Mesothelial cell of epicardium (in vitro differentiated cells): ENCODE measurements at regions not wholly inside any gene's neighbourhood (a gene's known extent, or its start where the extent isn't known, plus 50 kb on each side); places are given as distances from the start of the nearest gene placed in this dataset.

Experiments used
- DNase-seq, 2 experiments: peaks; one replicate each; pipeline ENCODE4 v3.0.0; 2021; ENCODE audit warnings: low spot score in 2 of 2; ENCODE audit not compliant: unreplicated experiment in 2 of 2
- H3K27ac Mint-ChIP-seq: 2 replicates; pipeline ENCODE4 v1.8.0; 2021; ENCODE audit warnings: mixed read lengths
- H3K27me3 Mint-ChIP-seq: 2 replicates; pipeline ENCODE4 v1.8.0; 2021; ENCODE audit warnings: low read depth, mixed read lengths
- H3K36me3 Mint-ChIP-seq: 2 replicates; pipeline ENCODE4 v1.8.0; 2021; ENCODE audit warnings: mixed read lengths
- H3K4me1 Mint-ChIP-seq: 2 replicates; pipeline ENCODE4 v1.8.0; 2021; ENCODE audit warnings: mixed read lengths
- H3K4me3 Mint-ChIP-seq: 2 replicates; pipeline ENCODE4 v1.8.0; 2021; ENCODE audit warnings: mild to moderate bottlenecking, moderate library complexity, mixed read lengths
- H3K9me3 Mint-ChIP-seq: 2 replicates; pipeline ENCODE4 v1.8.0; 2021; ENCODE audit warnings: mixed read lengths
- TF ChIP-seq, protein P1 (sequence below): fragments of 200-600 bp; sonication (generic); IDR thresholded peaks from one replicate; pipeline ENCODE4 v1.5.0; 2021; ENCODE audit warnings: antibody characterized with exemption; ENCODE audit not compliant: unreplicated experiment

DNA sequence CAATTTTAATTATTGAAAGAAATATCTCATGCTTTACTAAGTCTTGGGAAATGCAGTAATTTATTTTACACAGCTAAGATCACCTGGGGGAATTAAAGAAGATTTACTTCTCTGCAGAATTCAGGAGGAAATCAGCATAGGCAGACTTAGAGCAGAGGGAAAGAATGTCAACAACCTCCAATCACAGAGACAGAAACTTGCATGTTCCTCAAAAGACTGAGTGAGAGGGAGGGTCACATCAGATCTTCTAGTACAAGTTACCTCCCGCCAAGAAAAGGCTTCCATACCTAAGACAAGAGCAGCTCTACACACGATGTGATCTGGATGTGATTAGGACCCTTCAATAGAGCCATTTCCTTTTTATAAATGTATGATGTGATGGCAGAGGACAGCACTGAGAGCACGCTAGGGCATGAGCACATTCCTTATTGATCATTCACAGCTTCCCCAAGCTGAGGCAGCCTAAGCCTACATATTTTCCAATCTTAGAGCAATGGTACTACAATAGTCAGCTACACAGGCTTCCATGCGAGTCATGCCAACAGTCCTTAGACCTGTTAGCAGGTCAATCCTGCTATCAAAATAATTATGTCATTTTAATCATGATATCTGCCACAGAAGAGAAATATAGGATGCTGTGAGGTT lies 403.3 kb downstream of the ETNK1 start:
- Mint-ChIP-seq H3K4me1 (peaks cover 6% of the 10 kb centered on the region), H3K9me3 (no peaks in the 10 kb centered on the region)
- TF ChIP-seq, protein P1, sequence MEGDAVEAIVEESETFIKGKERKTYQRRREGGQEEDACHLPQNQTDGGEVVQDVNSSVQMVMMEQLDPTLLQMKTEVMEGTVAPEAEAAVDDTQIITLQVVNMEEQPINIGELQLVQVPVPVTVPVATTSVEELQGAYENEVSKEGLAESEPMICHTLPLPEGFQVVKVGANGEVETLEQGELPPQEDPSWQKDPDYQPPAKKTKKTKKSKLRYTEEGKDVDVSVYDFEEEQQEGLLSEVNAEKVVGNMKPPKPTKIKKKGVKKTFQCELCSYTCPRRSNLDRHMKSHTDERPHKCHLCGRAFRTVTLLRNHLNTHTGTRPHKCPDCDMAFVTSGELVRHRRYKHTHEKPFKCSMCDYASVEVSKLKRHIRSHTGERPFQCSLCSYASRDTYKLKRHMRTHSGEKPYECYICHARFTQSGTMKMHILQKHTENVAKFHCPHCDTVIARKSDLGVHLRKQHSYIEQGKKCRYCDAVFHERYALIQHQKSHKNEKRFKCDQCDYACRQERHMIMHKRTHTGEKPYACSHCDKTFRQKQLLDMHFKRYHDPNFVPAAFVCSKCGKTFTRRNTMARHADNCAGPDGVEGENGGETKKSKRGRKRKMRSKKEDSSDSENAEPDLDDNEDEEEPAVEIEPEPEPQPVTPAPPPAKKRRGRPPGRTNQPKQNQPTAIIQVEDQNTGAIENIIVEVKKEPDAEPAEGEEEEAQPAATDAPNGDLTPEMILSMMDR = no peak

DNA sequence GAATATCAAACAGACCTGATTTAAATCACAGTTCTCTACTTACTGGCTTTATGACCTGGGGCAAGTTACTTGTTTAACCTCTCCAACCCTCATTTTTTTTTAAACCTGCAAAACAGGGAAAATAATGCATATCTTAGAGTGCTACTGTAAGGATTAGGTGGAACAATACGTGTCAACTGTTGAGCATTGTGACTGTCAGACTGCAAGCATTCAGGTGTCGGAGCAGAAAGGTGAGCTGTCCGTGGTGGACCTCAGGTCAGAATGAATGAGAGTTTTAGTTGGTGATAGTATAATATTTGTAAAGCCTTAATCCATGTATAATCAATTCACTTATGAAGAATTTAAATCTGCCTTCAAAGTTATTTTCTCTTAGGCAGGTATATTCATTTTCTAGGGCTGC lies 404.2 kb downstream of the ETNK1 start:
- no peak for DNase-seq
- Mint-ChIP-seq H3K9me3 (no peaks in the 10 kb centered on the region), H3K27ac (no peak overlapping the region), H3K27me3 (peaks cover 12% of the 10 kb centered on the region), H3K36me3 (no peaks in the 10 kb centered on the region), H3K4me1 (peaks cover 6% of the 10 kb centered on the region), H3K4me3 (no peak overlapping the region)
- TF ChIP-seq, protein P1 = no peak

More for the DNA sequence above, 403.3 kb downstream of the ETNK1 start:
- DNase-seq = no peak
- peaks cover 10% of the 10 kb centered on the region for H3K27me3 Mint-ChIP-seq
- H3K27ac Mint-ChIP-seq = no peak overlapping the region
- H3K4me3 Mint-ChIP-seq = no peak overlapping the region
- H3K36me3 Mint-ChIP-seq = no peaks in the 10 kb centered on the region

DNA sequence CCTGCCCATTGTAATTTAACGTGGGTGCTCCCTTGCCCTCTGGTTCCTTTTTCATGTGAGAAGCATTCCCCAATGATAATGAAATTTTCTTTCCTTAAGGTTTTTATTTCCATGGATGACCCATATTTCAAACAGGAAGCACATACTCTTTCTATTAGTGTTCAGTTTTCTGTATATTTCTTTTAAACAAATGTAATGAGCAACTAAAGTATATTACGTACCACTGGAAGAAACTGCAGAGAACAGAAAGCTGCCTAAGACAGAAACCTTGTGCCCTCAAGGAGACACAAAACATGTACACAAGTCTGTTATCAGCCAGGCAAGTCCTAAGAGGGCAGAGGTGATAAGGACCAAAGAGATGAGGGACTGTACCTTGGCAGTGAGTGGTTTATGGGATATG lies 414.9 kb downstream of the ETNK1 start:
- no peaks in the 10 kb centered on the region for H3K36me3 Mint-ChIP-seq
- no peaks in the 10 kb centered on the region for H3K4me1 Mint-ChIP-seq
- peaks cover 5% of the 10 kb centered on the region for H3K27me3 Mint-ChIP-seq
- TF ChIP-seq, protein P1 = no peak
- H3K4me3 Mint-ChIP-seq = no peak overlapping the region
- H3K9me3 Mint-ChIP-seq = no peaks in the 10 kb centered on the region
- no peak overlapping the region for H3K27ac Mint-ChIP-seq
- DNase-seq = no peak

DNA sequence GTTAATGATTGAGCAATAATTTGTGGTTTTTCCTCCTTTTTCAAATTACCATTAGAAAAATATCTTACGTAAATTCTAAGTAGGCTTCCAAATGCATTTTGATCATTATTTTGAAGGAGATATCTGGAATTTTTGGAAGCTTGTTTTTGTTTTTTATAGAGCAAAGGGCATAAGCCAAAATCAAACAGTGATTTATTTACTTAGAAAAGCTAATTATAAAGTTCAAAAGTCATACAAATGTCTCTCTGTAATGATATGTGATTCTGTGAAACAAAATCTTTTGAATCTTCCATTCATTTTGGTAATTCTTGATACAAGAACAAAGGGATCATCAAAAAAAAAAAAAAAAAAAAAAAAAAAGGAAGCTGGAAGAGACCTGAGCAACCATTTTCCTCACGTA lies 416.8 kb downstream of the ETNK1 start:
- Mint-ChIP-seq H3K36me3 (no peaks in the 10 kb centered on the region), H3K9me3 (no peaks in the 10 kb centered on the region), H3K4me3 (no peak overlapping the region), H3K4me1 (no peaks in the 10 kb centered on the region), H3K27ac (no peak overlapping the region), H3K27me3 (peaks cover 3% of the 10 kb centered on the region)
- TF ChIP-seq, protein P1 = no peak
- DNase-seq = no peak

DNA sequence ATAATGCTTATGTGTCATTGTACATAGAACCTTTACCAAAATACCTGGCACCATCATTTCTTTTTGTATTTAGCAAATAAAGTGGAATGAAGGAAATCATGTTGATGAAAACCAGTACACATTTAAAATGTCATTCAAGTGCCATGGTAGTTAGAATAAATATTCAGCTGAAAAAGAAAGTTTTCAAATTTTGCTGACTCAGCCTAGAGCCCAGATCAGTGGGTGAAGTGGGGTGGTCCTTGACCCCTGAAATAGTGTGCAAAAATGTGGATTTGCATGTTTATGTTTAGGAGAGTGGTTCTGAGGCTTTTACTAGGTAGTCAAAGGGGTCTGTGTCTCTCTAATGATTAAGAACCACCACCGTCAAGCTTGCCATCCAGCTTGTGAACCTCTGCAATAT lies 418.7 kb downstream of the ETNK1 start:
- no peaks in the 10 kb centered on the region for H3K9me3 Mint-ChIP-seq
- TF ChIP-seq, protein P1 = no peak
- no peaks in the 10 kb centered on the region for H3K4me1 Mint-ChIP-seq
- DNase-seq = no peak
- H3K36me3 Mint-ChIP-seq = no peaks in the 10 kb centered on the region
- H3K27me3 Mint-ChIP-seq = peaks cover 3% of the 10 kb centered on the region
- H3K27ac Mint-ChIP-seq = no peak overlapping the region
- no peak overlapping the region for H3K4me3 Mint-ChIP-seq

DNA sequence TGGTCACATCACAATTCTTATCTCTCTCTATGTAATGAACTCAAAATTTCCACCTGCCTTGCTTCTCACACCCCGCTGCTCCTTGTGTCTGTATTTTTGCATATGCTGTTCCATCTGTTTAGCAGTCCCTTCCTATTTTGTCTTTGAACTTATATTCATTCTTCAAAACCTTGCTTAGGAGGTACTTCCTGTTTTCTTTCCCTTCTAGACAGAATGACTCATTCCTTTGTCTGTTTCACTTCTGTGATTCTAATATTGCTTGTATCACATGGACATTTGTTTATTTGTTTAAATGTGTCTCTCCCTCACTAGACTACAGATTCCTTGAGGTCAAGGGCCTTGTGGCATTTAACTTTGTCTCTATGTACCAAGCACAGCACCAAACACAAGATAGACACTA lies 424.2 kb downstream of the ETNK1 start:
- no peaks in the 10 kb centered on the region for H3K27me3 Mint-ChIP-seq
- no peak overlapping the region for H3K27ac Mint-ChIP-seq
- H3K9me3 Mint-ChIP-seq = peaks cover 8% of the 10 kb centered on the region
- DNase-seq = no peak
- no peak overlapping the region for H3K4me3 Mint-ChIP-seq
- H3K4me1 Mint-ChIP-seq = no peaks in the 10 kb centered on the region
- H3K36me3 Mint-ChIP-seq = no peaks in the 10 kb centered on the region
- TF ChIP-seq, protein P1 = no peak
